Gastroesophageal sphincter (tissue), 3 donors: ENCODE measurements at regions not wholly inside any gene's neighbourhood (a gene's known extent, or its start where the extent isn't known, plus 50 kb on each side); places are given as distances from the start of the nearest gene placed in this dataset.

Experiments used
- CTCF ChIP-seq, 4 experiments: fragments of 200-600 bp in 2 of 4; fragments of 450-650 bp in 2 of 4; sonication (generic) in 1 of 4; IDR thresholded peaks; one replicate each; pipeline ENCODE4 v1.5.1; 2017 to 2019; ENCODE audit warnings: antibody characterized with exemption in 4 of 4, mild to moderate bottlenecking in 2 of 4, moderate library complexity in 2 of 4
- POLR2A ChIP-seq, 2 donors: fragments of 450-650 bp; IDR thresholded peaks; one replicate each; pipeline ENCODE4 v1.6.1; 2017; ENCODE audit warnings: antibody characterized with exemption in 2 of 2, mild to moderate bottlenecking in 2 of 2, moderate library complexity in 1 of 2

- TF ChIP-seq CTCF (IDR thresholded peaks at IDR 0.05) (no peak), POLR2A (IDR thresholded peaks at IDR 0.05) (no peak)
These were observed 310.7 kb upstream of the DPPA4 start for GRCh38 chr3:109648027-109648426.
